ENCODE measurements at regions not wholly inside any gene's neighbourhood (a gene's known extent, or its start where the extent isn't known, plus 50 kb on each side); places are given as distances from the start of the nearest gene placed in this dataset.

DNA sequence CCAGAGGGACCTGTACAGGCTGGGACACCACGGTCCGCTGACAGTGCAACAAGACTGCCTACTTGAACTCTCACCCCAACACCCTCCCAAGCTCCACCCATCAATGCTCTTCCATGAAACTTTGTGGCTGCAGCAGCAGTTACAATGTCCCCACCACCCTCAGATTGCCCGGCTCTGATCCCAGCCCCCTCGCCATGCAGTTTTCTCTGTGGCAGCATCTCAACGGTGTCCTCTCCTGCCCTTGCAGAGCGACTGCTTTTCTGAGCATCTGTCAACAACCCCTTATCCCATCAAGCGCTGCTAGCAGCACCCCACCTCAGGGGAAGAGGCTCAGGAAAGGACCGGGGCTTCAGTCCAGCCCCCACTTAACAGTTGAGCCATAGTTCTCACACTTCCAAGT, 137.1 kb upstream of the NDUFV2 start (continued):
- TF ChIP-seq, protein P1, sequence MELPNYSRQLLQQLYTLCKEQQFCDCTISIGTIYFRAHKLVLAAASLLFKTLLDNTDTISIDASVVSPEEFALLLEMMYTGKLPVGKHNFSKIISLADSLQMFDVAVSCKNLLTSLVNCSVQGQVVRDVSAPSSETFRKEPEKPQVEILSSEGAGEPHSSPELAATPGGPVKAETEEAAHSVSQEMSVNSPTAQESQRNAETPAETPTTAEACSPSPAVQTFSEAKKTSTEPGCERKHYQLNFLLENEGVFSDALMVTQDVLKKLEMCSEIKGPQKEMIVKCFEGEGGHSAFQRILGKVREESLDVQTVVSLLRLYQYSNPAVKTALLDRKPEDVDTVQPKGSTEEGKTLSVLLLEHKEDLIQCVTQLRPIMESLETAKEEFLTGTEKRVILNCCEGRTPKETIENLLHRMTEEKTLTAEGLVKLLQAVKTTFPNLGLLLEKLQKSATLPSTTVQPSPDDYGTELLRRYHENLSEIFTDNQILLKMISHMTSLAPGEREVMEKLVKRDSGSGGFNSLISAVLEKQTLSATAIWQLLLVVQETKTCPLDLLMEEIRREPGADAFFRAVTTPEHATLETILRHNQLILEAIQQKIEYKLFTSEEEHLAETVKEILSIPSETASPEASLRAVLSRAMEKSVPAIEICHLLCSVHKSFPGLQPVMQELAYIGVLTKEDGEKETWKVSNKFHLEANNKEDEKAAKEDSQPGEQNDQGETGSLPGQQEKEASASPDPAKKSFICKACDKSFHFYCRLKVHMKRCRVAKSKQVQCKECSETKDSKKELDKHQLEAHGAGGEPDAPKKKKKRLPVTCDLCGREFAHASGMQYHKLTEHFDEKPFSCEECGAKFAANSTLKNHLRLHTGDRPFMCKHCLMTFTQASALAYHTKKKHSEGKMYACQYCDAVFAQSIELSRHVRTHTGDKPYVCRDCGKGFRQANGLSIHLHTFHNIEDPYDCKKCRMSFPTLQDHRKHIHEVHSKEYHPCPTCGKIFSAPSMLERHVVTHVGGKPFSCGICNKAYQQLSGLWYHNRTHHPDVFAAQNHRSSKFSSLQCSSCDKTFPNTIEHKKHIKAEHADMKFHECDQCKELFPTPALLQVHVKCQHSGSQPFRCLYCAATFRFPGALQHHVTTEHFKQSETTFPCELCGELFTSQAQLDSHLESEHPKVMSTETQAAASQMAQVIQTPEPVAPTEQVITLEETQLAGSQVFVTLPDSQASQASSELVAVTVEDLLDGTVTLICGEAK (IDR thresholded peaks at IDR 0.05) = no peak
- TF ChIP-seq, protein P1 (CRISPR knock-in tag; IDR thresholded peaks at IDR 0.05) = no peak
- no peak for TF ChIP-seq HEY1 (CRISPR knock-in tag; IDR thresholded peaks at IDR 0.05; ENCODE audit: borderline replicate concordance)
- no peak for TF ChIP-seq RAD21 (CRISPR knock-in tag; conservative IDR thresholded peaks at IDR 0.05 in 1 of 2, IDR thresholded peaks at IDR 0.05 in 1 of 2)

All from K562 (cell line).